HCT116 (cell line): ENCODE measurements at regions not wholly inside any gene's neighbourhood (a gene's known extent, or its start where the extent isn't known, plus 50 kb on each side); places are given as distances from the start of the nearest gene placed in this dataset.

Source experiments
- ATAC-seq: fragments of 200-7000 bp; cut with Tn5 transposase; 2 replicates; pipeline ENCODE4 v1.9.1; 2020; ENCODE audit warnings: mild to moderate bottlenecking, moderate library complexity
- BruUV-seq: library from RNA; stranded (reverse); fragments of 400-500 nt; replicated peaks from 2 replicates; lab custom pipeline; 2021; lab: Mats Ljungman, UMichigan
- CTCF ChIA-PET: fragments of 300-600 bp; sonication (Branson Sonifier 250); formaldehyde crosslinking; loops from one replicate; lab custom pipeline; 2021; ENCODE audit warnings: antibody characterized with exemption; lab: Charles Lee
- POLR2A ChIA-PET: fragments of 300-600, 350-600 bp; sonication (Branson Sonifier 250); formaldehyde crosslinking; loops from one replicate; lab custom pipeline; 2021; ENCODE audit warnings: antibody characterized with exemption; lab: Charles Lee
- RAD21 ChIA-PET, 2 experiments: fragments of 300-600 bp; sonication (Branson Sonifier 250); formaldehyde crosslinking; loops; one replicate each; lab custom pipeline; 2023; ENCODE audit warnings: low total read pairs in 2 of 2; ENCODE audit not compliant: uncharacterized antibody in 2 of 2, unreplicated experiment in 2 of 2, low non-redundant PET in 1 of 2; lab: Charles Lee
- DNase-seq: peaks from one replicate; pipeline ENCODE4 v3.0.0-alpha.2; 2010; ENCODE audit warnings: low read depth, low spot score
- H2AFZ ChIP-seq: fragments of 200-600 bp; shearing (Covaris generic), sonication (generic); 2 replicates; pipeline ENCODE4 v1.6.1; 2017; ENCODE audit warnings: low read depth, mixed run types, mixed read lengths, antibody characterized with exemption, low read length; ENCODE audit not compliant: poor library complexity, severe bottlenecking
- H3K27ac ChIP-seq: 2 replicates; pipeline ENCODE4 v1.5.1; 2012; ENCODE audit warnings: low read depth, low read length
- H3K27me3 ChIP-seq: fragments of 200-600 bp; sonication (generic); 2 replicates; pipeline ENCODE4 v1.6.1; 2016; ENCODE audit warnings: mixed run types, low read length, mixed read lengths; ENCODE audit not compliant: insufficient read depth
- H3K36me3 ChIP-seq, 2 experiments: fragments of 200-500 bp in 1 of 2; fragments of 200-600 bp in 1 of 2; sonication (Bioruptor generic) in 1 of 2; sonication (generic) in 1 of 2; 2 replicates each; pipeline versions ENCODE4 v1.5.1 to v1.6.1; 2014 to 2016; ENCODE audit warnings: low read length in 2 of 2, inconsistent platforms in 1 of 2, mixed read lengths in 1 of 2, mixed run types in 1 of 2; ENCODE audit not compliant: insufficient read depth in 2 of 2, control insufficient read depth in 1 of 2
- H3K4me1 ChIP-seq, 2 experiments: fragments of 200-600 bp in 1 of 2; sonication (generic) in 1 of 2; 2 replicates each; pipeline versions ENCODE4 v1.5.1 to v1.6.1; 2012 to 2017; ENCODE audit warnings: low read length in 2 of 2, inconsistent platforms in 1 of 2, mild to moderate bottlenecking in 1 of 2, mixed read lengths in 1 of 2, mixed run types in 1 of 2, moderate library complexity in 1 of 2; ENCODE audit not compliant: insufficient read depth in 2 of 2, control insufficient read depth in 1 of 2
- H3K4me2 ChIP-seq: fragments of 200-600 bp; sonication (generic); 2 replicates; pipeline ENCODE4 v1.6.1; 2017; ENCODE audit warnings: mixed run types, low read length, mixed read lengths
- H3K4me3 ChIP-seq, 2 experiments: fragments of 200-600 bp in 1 of 2; sonication (generic) in 1 of 2; replicated peaks in 1 of 2; 2 replicates each; pipeline ENCODE4 v1.5.1; 2011 to 2016; ENCODE audit warnings: low read length in 2 of 2, control low read depth in 1 of 2, low read depth in 1 of 2, mild to moderate bottlenecking in 1 of 2, mixed read lengths in 1 of 2, mixed run types in 1 of 2
- H3K79me2 ChIP-seq: fragments of 200-600 bp; sonication (generic); 2 replicates; pipeline ENCODE4 v1.6.1; 2017; ENCODE audit warnings: mild to moderate bottlenecking, mixed run types, low read length, moderate library complexity, mixed read lengths; ENCODE audit not compliant: insufficient read depth
- H3K9ac ChIP-seq: fragments of 200-600 bp; sonication (generic); 2 replicates; pipeline ENCODE4 v1.6.1; 2016; ENCODE audit warnings: low read length, mixed read lengths
- H3K9me2 ChIP-seq: fragments of 200-600 bp; sonication (generic), shearing (Covaris generic); 2 replicates; pipeline ENCODE4 v1.6.1; 2017; ENCODE audit warnings: mixed run types, mild to moderate bottlenecking, moderate library complexity; ENCODE audit not compliant: insufficient read depth
- H3K9me3 ChIP-seq, 2 experiments: fragments of 200-500 bp in 1 of 2; fragments of 200-600 bp in 1 of 2; sonication (Bioruptor generic) in 1 of 2; sonication (generic) in 1 of 2; 2 replicates each; pipeline ENCODE4 v1.6.1; 2014 to 2017; ENCODE audit warnings: low read length in 2 of 2, mixed read lengths in 2 of 2, inconsistent platforms in 1 of 2, low read depth in 1 of 2, mild to moderate bottlenecking in 1 of 2, mixed run types in 1 of 2, moderate library complexity in 1 of 2; ENCODE audit not compliant: control insufficient read depth in 1 of 2, insufficient read depth in 1 of 2
- H4K20me1 ChIP-seq: fragments of 200-600 bp; sonication (generic), shearing (Covaris generic); 2 replicates; pipeline ENCODE4 v1.6.1; 2017; ENCODE audit warnings: mixed run types, mild to moderate bottlenecking, moderate library complexity; ENCODE audit not compliant: insufficient read depth
- ATF3 ChIP-seq: IDR thresholded peaks from 2 replicates; pipeline ENCODE4 v1.6.1; 2012
- CEBPB ChIP-seq: IDR thresholded peaks from 2 replicates; pipeline ENCODE4 v1.6.1; 2012; ENCODE audit warnings: low read depth
- EGR1 ChIP-seq: IDR thresholded peaks from 2 replicates; pipeline ENCODE4 v1.6.1; 2012; ENCODE audit warnings: low read depth
- EZH2 ChIP-seq: fragments of 200-600 bp; sonication (generic); IDR thresholded peaks from 2 replicates; pipeline ENCODE4 v1.6.1; 2017; ENCODE audit warnings: antibody characterized with exemption, mixed run types
- EZH2phosphoT487 ChIP-seq: fragments of 200-600 bp; IDR thresholded peaks from 2 replicates; pipeline ENCODE4 v1.6.1; 2018; ENCODE audit warnings: antibody characterized with exemption, borderline replicate concordance
- FOSL1 ChIP-seq: IDR thresholded peaks from 2 replicates; pipeline ENCODE4 v1.6.1; 2012; ENCODE audit warnings: low read depth
- MAX ChIP-seq: IDR thresholded peaks from 2 replicates; pipeline ENCODE4 v1.6.1; 2012
- POLR2A ChIP-seq: IDR thresholded peaks from 2 replicates; pipeline ENCODE4 v1.7.0; 2011; ENCODE audit warnings: borderline replicate concordance; ENCODE audit not compliant: insufficient read depth, insufficient read length; ENCODE audit errors: extremely low read depth
- POLR2AphosphoS5 ChIP-seq: IDR thresholded peaks from 2 replicates; pipeline ENCODE4 v1.6.1; 2011; ENCODE audit warnings: mild to moderate bottlenecking, low read depth, low read length, moderate library complexity
- RAD21 ChIP-seq: IDR thresholded peaks from 2 replicates; pipeline ENCODE4 v1.6.1; 2012; ENCODE audit warnings: low read depth, mild to moderate bottlenecking
- SIN3A ChIP-seq: IDR thresholded peaks from 2 replicates; pipeline ENCODE4 v1.6.1; 2012; ENCODE audit warnings: low read depth
- SP1 ChIP-seq: IDR thresholded peaks from 2 replicates; pipeline ENCODE4 v1.6.1; 2012; ENCODE audit warnings: low read depth
- ZBTB33 ChIP-seq: IDR thresholded peaks from 2 replicates; pipeline ENCODE4 v1.6.1; 2011; ENCODE audit warnings: mild to moderate bottlenecking, low read length, moderate library complexity; ENCODE audit not compliant: insufficient replicate concordance; ENCODE audit errors: extremely low read depth
- ZFX ChIP-seq: fragments of 450-650 bp; IDR thresholded peaks from 2 replicates; pipeline ENCODE4 v1.6.1; 2017
- ZNF274 ChIP-seq: fragments of 200-500 bp; sonication (Bioruptor generic); IDR thresholded peaks from 2 replicates; pipeline ENCODE4 v1.6.1; 2014; ENCODE audit warnings: mild to moderate bottlenecking, low read depth, low read length, inconsistent platforms
- intact Hi-C: fragments of 100-400 bp; cut with micrococcal nuclease; formaldehyde crosslinking; loops from 2 replicates; pipeline ENCODE4 v1.10.0; 2022

- Histone ChIP-seq H3K4me2 (peak overlapping the region; percentile 49), H3K9me2 (no peaks in the 10 kb centered on the region), H3K27me3 (no peaks in the 10 kb centered on the region), H3K4me1 (peaks cover 11% of the 10 kb centered on the region in 2 experiments), H3K79me2 (no peaks in the 10 kb centered on the region), H3K9me3 (no peaks in the 10 kb centered on the region), H3K36me3 (no peaks in the 10 kb centered on the region), H4K20me1 (no peaks in the 10 kb centered on the region), H2AFZ (no peak overlapping the region), H3K4me3 (no peak overlapping the region), H3K9ac (no peak overlapping the region), H3K27ac (no peak overlapping the region)
- intact Hi-C loops, result no loop called here
- POLR2A ChIA-PET, result interaction anchor here (1.1 kb wide), 1 partner anchor 280 kb away, joined by 3 read pairs; the partner anchor contains the start of gene EFNB1
- ATAC-seq (peak; percentile 15; the same call in 1 of the 2 replicates), DNase-seq (no peak)
- TF ChIP-seq ZBTB33, result no peak
- no peak for TF ChIP-seq ZNF274
- BruUV-seq, result no TSS peak
- RAD21 ChIA-PET, result no interaction called here
- CTCF ChIA-PET, result no interaction called here
These were observed 56.1 kb downstream of the PJA1 start for GRCh38 chrX:69109036-69109663.

- Histone ChIP-seq H3K9ac (no peak overlapping the region), H4K20me1 (no peaks in the 10 kb centered on the region), H3K27me3 (no peaks in the 10 kb centered on the region), H3K9me2 (no peaks in the 10 kb centered on the region)
- RAD21 ChIA-PET, result no interaction called here
- no peak for ATAC-seq
- TF ChIP-seq SP1 (no peak), ZFX (no peak), EGR1 (no peak), RAD21 (no peak), EZH2 (no peak), EZH2phosphoT487 (no peak), MAX (no peak), ZNF274 (no peak), CEBPB (no peak), SIN3A (no peak), POLR2A (no peak), ATF3 (no peak), FOSL1 (no peak), POLR2AphosphoS5 (no peak), ZBTB33 (no peak)
- TF ChIP-seq, all 23 proteins: peak for 0
- intact Hi-C loops, result no loop called here
- POLR2A ChIA-PET, result no interaction called here
- Histone ChIP-seq H3K4me2 (no peak overlapping the region), H3K79me2 (no peaks in the 10 kb centered on the region), H3K36me3 (no peaks in the 10 kb centered on the region), H3K27ac (no peak overlapping the region), H3K9me3 (no peaks in the 10 kb centered on the region), H3K4me3 (no peak overlapping the region), H3K4me1 (peaks cover 11 to 16% of the 10 kb centered on the region in 2 experiments), H2AFZ (no peak overlapping the region)
- BruUV-seq, result no TSS peak
- CTCF ChIA-PET, result interaction anchor here (2.0 kb wide), 1 partner anchor 14 kb away, joined by 7 read pairs; no protein-coding TSS in a partner anchor
- no peak for DNase-seq
These were observed 57.4 kb downstream of the PJA1 start for GRCh38 chrX:69107747-69108401.
